Activated CD4-positive, alpha-beta memory T cell treated with anti-CD3 and anti-CD28 coated beads for 36 hours (primary cell): ENCODE measurements at regions not wholly inside any gene's neighbourhood (a gene's known extent, or its start where the extent isn't known, plus 50 kb on each side); places are given as distances from the start of the nearest gene placed in this dataset.
"Not testable (repeated sequence)": the region's sequence is repeated elsewhere in the genome, so short reads cannot be mapped to it uniquely, and the experiment has no call there.

ENCODE experiments used
- CTCF ChIA-PET: fragments of 350-600 bp; sonication (Branson Sonifier 250); formaldehyde crosslinking; loops from one replicate; lab custom pipeline; 2021; ENCODE audit warnings: antibody characterized with exemption, inconsistent platforms; lab: Charles Lee
- POLR2A ChIA-PET: fragments of 350-600 bp; sonication (Branson Sonifier 250); formaldehyde crosslinking; loops from one replicate; lab custom pipeline; 2021; ENCODE audit warnings: antibody characterized with exemption; lab: Charles Lee
- DNase-seq: peaks from one replicate; pipeline ENCODE4 v3.0.0-alpha.2; 2020
- H3K27ac Mint-ChIP-seq: one replicate; pipeline ENCODE4 v1.8.0; 2021; ENCODE audit warnings: mixed read lengths
- H3K27me3 Mint-ChIP-seq: one replicate; pipeline ENCODE4 v1.8.0; 2021; ENCODE audit warnings: mixed read lengths
- H3K36me3 Mint-ChIP-seq: one replicate; pipeline ENCODE4 v1.8.0; 2021; ENCODE audit warnings: mixed read lengths
- H3K4me1 Mint-ChIP-seq: one replicate; pipeline ENCODE4 v1.8.0; 2021; ENCODE audit warnings: low read depth, mixed read lengths
- H3K4me3 Mint-ChIP-seq: one replicate; pipeline ENCODE4 v1.8.0; 2021; ENCODE audit warnings: mild to moderate bottlenecking, mixed read lengths
- H3K9me3 Mint-ChIP-seq: one replicate; pipeline ENCODE4 v1.8.0; 2021; ENCODE audit warnings: mixed read lengths
- intact Hi-C: fragments of 100-400 bp; cut with micrococcal nuclease; formaldehyde crosslinking; loops from one replicate; pipeline ENCODE4 v1.15.1; 2023

GRCh38 chr3:139217633-139218032 lies 126.2 kb upstream of the MRPS22 start:
- Mint-ChIP-seq H3K36me3 (no peaks in the 10 kb centered on the region), H3K4me1 (no peaks in the 10 kb centered on the region), H3K27ac (no peak overlapping the region), H3K27me3 (peaks cover 14% of the 10 kb centered on the region), H3K9me3 (no peaks in the 10 kb centered on the region), H3K4me3 (no peak overlapping the region)
- DNase-seq: no peak
- CTCF ChIA-PET: no interaction called here
- intact Hi-C loops: no loop called here
- POLR2A ChIA-PET: no interaction called here

GRCh38 chr3:139218046-139218445 lies 125.8 kb upstream of the MRPS22 start:
- H3K4me1 Mint-ChIP-seq: no peaks in the 10 kb centered on the region
- DNase-seq: no peak
- H3K27me3 Mint-ChIP-seq: peaks cover 14% of the 10 kb centered on the region
- intact Hi-C loops: no loop called here
- no peaks in the 10 kb centered on the region for H3K36me3 Mint-ChIP-seq
- ChIA-PET CTCF (no interaction called here), POLR2A (no interaction called here)
- no peak overlapping the region for H3K27ac Mint-ChIP-seq
- no peaks in the 10 kb centered on the region for H3K9me3 Mint-ChIP-seq
- no peak overlapping the region for H3K4me3 Mint-ChIP-seq

GRCh38 chr3:139219463-139219862 lies 124.4 kb upstream of the MRPS22 start:
- no peak for DNase-seq

GRCh38 chr3:139222100-139222657 lies 121.6 kb upstream of the MRPS22 start:
- Mint-ChIP-seq H3K4me1 (no peaks in the 10 kb centered on the region), H3K36me3 (no peaks in the 10 kb centered on the region), H3K9me3 (no peaks in the 10 kb centered on the region), H3K27me3 (peaks cover 7% of the 10 kb centered on the region), H3K27ac (no peak overlapping the region), H3K4me3 (no peak overlapping the region)
- intact Hi-C loops: no loop called here
- POLR2A ChIA-PET: no interaction called here
- DNase-seq: no peak
- CTCF ChIA-PET: no interaction called here

More at GRCh38 chr3:139219463-139219862, 124.4 kb upstream of the MRPS22 start:
- CTCF ChIA-PET: no interaction called here
- intact Hi-C loops: no loop called here
- peaks cover 11% of the 10 kb centered on the region for H3K27me3 Mint-ChIP-seq
- no peak overlapping the region for H3K4me3 Mint-ChIP-seq
- no peaks in the 10 kb centered on the region for H3K4me1 Mint-ChIP-seq
- H3K36me3 Mint-ChIP-seq: no peaks in the 10 kb centered on the region
- POLR2A ChIA-PET: no interaction called here
- H3K27ac Mint-ChIP-seq: no peak overlapping the region
- H3K9me3 Mint-ChIP-seq: no peaks in the 10 kb centered on the region

- ChIA-PET CTCF (no interaction called here), POLR2A (no interaction called here)
- Mint-ChIP-seq H3K27me3 (peaks cover 7% of the 10 kb centered on the region), H3K4me1 (no peaks in the 10 kb centered on the region), H3K36me3 (no peaks in the 10 kb centered on the region), H3K4me3 (no peak overlapping the region), H3K9me3 (no peaks in the 10 kb centered on the region), H3K27ac (no peak overlapping the region)
- DNase-seq: no peak
- intact Hi-C loops: no loop called here
These were observed 118.3 kb upstream of the MRPS22 start for GRCh38 chr3:139225548-139225947.

- no peak overlapping the region for H3K4me3 Mint-ChIP-seq
- no peaks in the 10 kb centered on the region for H3K36me3 Mint-ChIP-seq
- H3K27me3 Mint-ChIP-seq: peaks cover 3% of the 10 kb centered on the region
- intact Hi-C loops: no loop called here
- no peaks in the 10 kb centered on the region for H3K9me3 Mint-ChIP-seq
- no peak for DNase-seq
- no peak overlapping the region for H3K27ac Mint-ChIP-seq
- CTCF ChIA-PET: no interaction called here
- POLR2A ChIA-PET: no interaction called here
- H3K4me1 Mint-ChIP-seq: no peaks in the 10 kb centered on the region
These were observed 117.1 kb upstream of the MRPS22 start for GRCh38 chr3:139226731-139227130.

GRCh38 chr3:139227165-139227564 lies 116.7 kb upstream of the MRPS22 start:
- peaks cover 3% of the 10 kb centered on the region for H3K27me3 Mint-ChIP-seq
- no peaks in the 10 kb centered on the region for H3K9me3 Mint-ChIP-seq
- intact Hi-C loops: no loop called here
- DNase-seq: no peak
- ChIA-PET CTCF (no interaction called here), POLR2A (no interaction called here)
- H3K27ac Mint-ChIP-seq: no peak overlapping the region
- no peaks in the 10 kb centered on the region for H3K4me1 Mint-ChIP-seq
- H3K36me3 Mint-ChIP-seq: no peaks in the 10 kb centered on the region
- H3K4me3 Mint-ChIP-seq: no peak overlapping the region

- no peak for DNase-seq
- Mint-ChIP-seq H3K4me3 (no peak overlapping the region), H3K27ac (no peak overlapping the region), H3K36me3 (no peaks in the 10 kb centered on the region), H3K4me1 (no peaks in the 10 kb centered on the region), H3K27me3 (no peaks in the 10 kb centered on the region), H3K9me3 (no peaks in the 10 kb centered on the region)
- CTCF ChIA-PET: no interaction called here
- intact Hi-C loops: no loop called here
- POLR2A ChIA-PET: no interaction called here
These were observed 116.0 kb upstream of the MRPS22 start for GRCh38 chr3:139227827-139228226.

- Mint-ChIP-seq H3K36me3 (no peaks in the 10 kb centered on the region), H3K4me1 (no peaks in the 10 kb centered on the region), H3K4me3 (no peak overlapping the region), H3K27ac (no peak overlapping the region), H3K27me3 (no peaks in the 10 kb centered on the region), H3K9me3 (no peaks in the 10 kb centered on the region)
- no peak for DNase-seq
- ChIA-PET POLR2A (no interaction called here), CTCF (no interaction called here)
- intact Hi-C loops: no loop called here
These were observed 113.4 kb upstream of the MRPS22 start for GRCh38 chr3:139230391-139230790.

- intact Hi-C loops: no loop called here
- ChIA-PET CTCF (no interaction called here), POLR2A (no interaction called here)
- no peaks in the 10 kb centered on the region for H3K36me3 Mint-ChIP-seq
- H3K4me1 Mint-ChIP-seq: no peaks in the 10 kb centered on the region
- no peaks in the 10 kb centered on the region for H3K27me3 Mint-ChIP-seq
- no peaks in the 10 kb centered on the region for H3K9me3 Mint-ChIP-seq
- H3K4me3 Mint-ChIP-seq: no peak overlapping the region
- no peak for DNase-seq
- no peak overlapping the region for H3K27ac Mint-ChIP-seq
These were observed 112.1 kb upstream of the MRPS22 start for GRCh38 chr3:139231555-139232281.

- H3K27ac Mint-ChIP-seq, CTCF ChIA-PET, H3K4me1 Mint-ChIP-seq, DNase-seq, H3K4me3 Mint-ChIP-seq, POLR2A ChIA-PET, H3K27me3 Mint-ChIP-seq, H3K9me3 Mint-ChIP-seq, intact Hi-C loops, H3K36me3 Mint-ChIP-seq: not testable (repeated sequence)
These were observed 111.5 kb upstream of the MRPS22 start for GRCh38 chr3:139232341-139232740.

- ChIA-PET CTCF (no interaction called here), POLR2A (no interaction called here)
- Mint-ChIP-seq H3K4me3 (no peak overlapping the region), H3K27me3 (no peaks in the 10 kb centered on the region), H3K9me3 (no peaks in the 10 kb centered on the region), H3K4me1 (no peaks in the 10 kb centered on the region), H3K36me3 (no peaks in the 10 kb centered on the region), H3K27ac (no peak overlapping the region)
- intact Hi-C loops: no loop called here
- DNase-seq: no peak
These were observed 109.3 kb upstream of the MRPS22 start for GRCh38 chr3:139234491-139234890.

GRCh38 chr3:139235192-139235591 lies 108.6 kb upstream of the MRPS22 start:
- Mint-ChIP-seq H3K4me3 (no peak overlapping the region), H3K36me3 (no peaks in the 10 kb centered on the region), H3K4me1 (no peaks in the 10 kb centered on the region), H3K27me3 (peaks cover 3% of the 10 kb centered on the region), H3K27ac (no peak overlapping the region), H3K9me3 (no peaks in the 10 kb centered on the region)
- intact Hi-C loops: no loop called here
- CTCF ChIA-PET: no interaction called here
- no peak for DNase-seq
- POLR2A ChIA-PET: no interaction called here
